ENCODE measurements at regions not wholly inside any gene's neighbourhood (a gene's known extent, or its start where the extent isn't known, plus 50 kb on each side); places are given as distances from the start of the nearest gene placed in this dataset.

- no peak for ATAC-seq
- H3K27me3 Mint-ChIP-seq: peaks cover 38% of the 10 kb centered on the region
- H3K27ac Mint-ChIP-seq: no peak overlapping the region
- H3K4me1 Mint-ChIP-seq: peaks cover 40% of the 10 kb centered on the region
- H3K9me3 Mint-ChIP-seq: no peaks in the 10 kb centered on the region
- H3K4me3 Mint-ChIP-seq: no peak overlapping the region
- no peaks in the 10 kb centered on the region for H3K36me3 Mint-ChIP-seq
These were observed 96.4 kb downstream of the LRRC74A start for GRCh38 chr14:76922584-76922983.

GRCh38 chr14:76922092-76922491, 95.9 kb downstream of the LRRC74A start:
- no peaks in the 10 kb centered on the region for H3K36me3 Mint-ChIP-seq

GRCh38 chr14:76921088-76921399, 94.8 kb downstream of the LRRC74A start:
- no peak for ATAC-seq
- H3K27me3 Mint-ChIP-seq: peaks cover 38% of the 10 kb centered on the region
- no peak overlapping the region for H3K4me3 Mint-ChIP-seq
- H3K36me3 Mint-ChIP-seq: no peaks in the 10 kb centered on the region
- H3K27ac Mint-ChIP-seq: no peak overlapping the region
- H3K9me3 Mint-ChIP-seq: no peaks in the 10 kb centered on the region
- H3K4me1 Mint-ChIP-seq: peaks cover 27% of the 10 kb centered on the region

More at GRCh38 chr14:76922092-76922491, 95.9 kb downstream of the LRRC74A start:
- ATAC-seq: no peak
- Mint-ChIP-seq H3K9me3 (no peaks in the 10 kb centered on the region), H3K27me3 (peaks cover 38% of the 10 kb centered on the region), H3K4me3 (no peak overlapping the region), H3K27ac (no peak overlapping the region), H3K4me1 (peaks cover 36% of the 10 kb centered on the region)

GRCh38 chr14:76920331-76921087, 94.3 kb downstream of the LRRC74A start:
- Mint-ChIP-seq H3K4me1 (peaks cover 27% of the 10 kb centered on the region), H3K27me3 (peaks cover 38% of the 10 kb centered on the region)
- no peak for ATAC-seq

GRCh38 chr14:76919431-76920330, 93.5 kb downstream of the LRRC74A start:
- Mint-ChIP-seq H3K36me3 (no peaks in the 10 kb centered on the region), H3K27ac (no peak overlapping the region), H3K9me3 (no peaks in the 10 kb centered on the region), H3K27me3 (peaks cover 38% of the 10 kb centered on the region), H3K4me3 (no peak overlapping the region), H3K4me1 (peaks cover 27% of the 10 kb centered on the region)
- no peak for ATAC-seq

More at GRCh38 chr14:76920331-76921087, 94.3 kb downstream of the LRRC74A start:
- H3K36me3 Mint-ChIP-seq: no peaks in the 10 kb centered on the region
- H3K27ac Mint-ChIP-seq: no peak overlapping the region
- H3K9me3 Mint-ChIP-seq: no peaks in the 10 kb centered on the region
- no peak overlapping the region for H3K4me3 Mint-ChIP-seq

Data from stimulated activated memory B cell treated with anti-CD40 and anti-IgM and Interleukin-4, amounts not matched to agents 10 μg/mL and 1 μg/mL and 100 μg/mL, for 72 hours (primary cell).